ENCODE measurements at regions not wholly inside any gene's neighbourhood (a gene's known extent, or its start where the extent isn't known, plus 50 kb on each side); places are given as distances from the start of the nearest gene placed in this dataset.

DNA sequence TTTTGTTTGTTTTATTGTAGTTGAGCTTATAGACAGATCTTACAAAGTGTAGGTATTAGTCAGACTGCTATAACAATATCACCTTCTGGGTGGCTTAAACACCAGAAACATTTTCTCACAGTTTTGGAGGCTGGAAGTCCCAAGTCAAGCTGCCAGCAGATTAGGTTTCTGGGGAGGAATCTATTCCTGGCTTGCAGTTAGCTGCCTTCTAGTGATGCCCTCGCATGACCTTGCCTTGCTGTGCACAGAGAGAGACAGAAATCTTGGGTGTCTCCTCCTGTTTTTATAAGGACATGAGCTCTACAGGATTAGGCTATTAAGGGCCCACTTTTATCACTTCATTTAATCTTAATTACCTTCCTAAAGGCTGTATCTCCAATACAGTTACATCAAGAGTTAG lies 1635.2 kb downstream of the FAM181B start:
- DNase-seq: no peak

DNA sequence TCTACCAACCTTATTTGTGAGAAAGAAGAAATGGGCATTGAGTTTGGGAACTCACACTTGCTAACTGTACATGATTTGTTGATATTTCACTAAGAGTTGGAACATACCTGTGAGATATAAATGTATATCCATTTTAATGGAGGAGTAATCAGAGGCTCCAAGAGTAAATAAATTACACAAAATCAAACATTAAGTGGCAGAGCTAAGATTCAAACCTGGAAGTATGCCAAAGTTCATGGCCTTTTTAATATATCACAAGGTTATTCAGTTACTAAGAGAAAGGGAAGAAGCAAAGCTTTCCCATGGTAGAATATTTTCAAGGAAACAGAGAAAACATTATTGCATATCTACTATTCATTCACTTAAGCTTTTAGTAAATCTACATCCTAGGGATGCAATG lies 1641.1 kb downstream of the FAM181B start:
- no peak for DNase-seq

DNA sequence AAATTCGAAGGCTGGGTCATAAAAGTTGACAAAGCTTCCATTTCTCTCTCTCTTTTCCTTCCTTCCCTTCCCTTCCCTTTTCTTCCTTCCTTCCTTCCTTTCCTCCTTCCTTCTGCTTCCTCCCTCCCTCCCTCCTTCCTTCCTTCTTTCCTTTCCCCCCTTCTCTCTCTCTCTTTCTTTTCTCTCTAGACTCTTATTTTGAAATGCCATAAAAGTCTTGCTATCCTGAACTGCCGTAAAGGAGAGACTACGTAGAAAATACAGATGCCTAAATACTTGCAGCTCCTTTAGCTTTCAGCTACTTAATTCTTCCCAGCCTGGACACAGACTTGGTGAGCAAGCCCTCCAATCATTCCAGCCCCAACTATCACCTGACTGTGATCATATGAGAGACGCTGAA lies 1644.4 kb downstream of the FAM181B start:
- no peak for DNase-seq

DNA sequence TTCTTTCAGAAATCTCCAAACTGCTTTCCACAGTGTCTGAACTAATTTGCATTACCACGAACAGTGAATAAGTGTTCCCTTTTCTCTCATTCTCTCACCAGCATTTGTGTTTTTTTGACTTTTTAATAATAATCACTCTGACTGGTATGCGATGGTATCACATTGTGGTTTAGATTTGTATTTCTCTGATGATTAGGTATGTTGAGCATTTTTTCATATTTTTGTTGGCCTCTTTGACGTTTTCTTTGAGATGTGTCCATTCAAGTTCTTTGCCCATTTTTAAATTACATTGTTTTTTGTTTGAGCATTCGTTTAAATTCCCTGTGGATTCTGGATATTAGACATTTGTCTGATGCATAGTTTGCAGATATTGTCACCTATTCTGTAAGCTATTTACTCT lies 1639.6 kb upstream of the TENM4 start:
- DNase-seq: no peak

DNA sequence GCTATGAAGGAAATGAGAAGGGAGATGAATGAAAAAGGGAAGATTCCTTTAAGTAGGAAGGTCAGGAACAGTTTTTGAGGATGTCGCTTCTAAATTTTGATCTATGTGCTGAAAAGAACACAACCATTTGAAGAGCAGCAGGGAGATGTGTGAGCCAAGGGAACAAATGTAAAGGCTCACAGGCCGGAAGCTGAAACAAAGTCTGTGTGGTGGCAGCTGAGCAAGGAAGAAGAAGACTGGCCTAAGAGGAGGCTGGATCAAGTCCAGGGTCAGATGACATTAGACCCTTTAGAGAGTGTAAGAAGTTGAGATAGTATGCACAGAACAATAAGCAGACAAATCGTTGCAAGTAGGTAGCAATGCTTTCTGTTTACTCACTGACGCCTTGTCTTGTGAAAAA lies 1631.4 kb upstream of the TENM4 start:
- no peak for DNase-seq

DNA sequence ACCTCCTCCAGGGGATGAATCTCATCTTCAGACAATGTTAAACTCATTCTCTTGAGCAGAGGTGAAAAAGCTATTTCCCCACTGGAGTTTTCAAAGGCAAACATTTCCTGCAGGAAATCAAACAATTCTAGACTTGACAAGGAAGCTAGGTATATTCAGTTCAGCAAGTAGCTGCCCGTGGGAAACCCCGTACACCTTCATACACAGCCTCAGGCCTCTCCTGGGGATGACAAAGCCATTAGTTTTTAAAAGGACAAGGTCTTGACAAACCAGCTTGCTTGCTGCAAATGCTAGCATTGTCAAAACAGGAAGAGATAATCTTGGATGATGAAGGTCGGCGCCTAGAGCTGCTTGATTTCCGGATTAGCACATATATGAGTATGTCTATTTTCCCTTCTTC lies 1630.8 kb upstream of the TENM4 start:
- DNase-seq: no peak

DNA sequence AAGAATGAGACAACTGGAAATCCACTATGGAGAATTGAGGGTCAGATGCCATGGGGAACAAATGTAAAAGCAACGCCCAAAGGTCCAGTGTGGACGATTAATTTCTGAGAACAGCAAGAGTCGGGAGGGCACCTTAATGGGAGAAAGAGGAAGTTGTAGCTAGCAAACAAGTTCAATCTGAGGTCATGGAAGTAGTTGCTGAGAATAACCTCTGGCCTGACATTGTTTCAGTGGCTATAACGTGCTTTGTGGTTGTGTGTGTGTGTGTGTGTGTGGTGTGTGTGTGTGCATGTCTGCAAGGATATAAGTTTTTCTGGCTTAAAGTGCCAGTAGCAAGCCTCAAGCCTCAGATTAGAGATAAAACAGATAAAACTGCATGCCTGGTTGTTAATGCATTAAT lies 1630.1 kb upstream of the TENM4 start:
- no peak for DNase-seq

DNA sequence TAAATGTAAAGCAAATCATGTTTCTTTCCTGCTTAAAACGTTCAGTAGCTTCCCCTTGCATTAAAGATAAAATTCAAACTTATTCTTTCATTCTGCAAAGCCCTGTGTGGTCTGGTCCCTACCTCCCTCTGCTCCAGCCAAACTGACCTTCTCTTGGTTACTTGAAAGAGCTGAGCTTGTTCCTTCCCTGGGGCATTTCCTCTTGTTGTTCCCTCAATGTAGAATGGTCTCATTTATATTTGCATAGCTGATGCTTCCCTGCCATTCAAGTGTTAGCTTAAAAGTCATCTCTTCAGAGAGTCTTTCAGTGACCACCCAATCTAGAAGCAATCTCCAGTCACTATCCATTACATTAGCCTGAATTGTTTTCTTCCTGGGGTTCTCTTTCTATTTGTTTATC lies 1618.5 kb upstream of the TENM4 start:
- no peak for DNase-seq

DNA sequence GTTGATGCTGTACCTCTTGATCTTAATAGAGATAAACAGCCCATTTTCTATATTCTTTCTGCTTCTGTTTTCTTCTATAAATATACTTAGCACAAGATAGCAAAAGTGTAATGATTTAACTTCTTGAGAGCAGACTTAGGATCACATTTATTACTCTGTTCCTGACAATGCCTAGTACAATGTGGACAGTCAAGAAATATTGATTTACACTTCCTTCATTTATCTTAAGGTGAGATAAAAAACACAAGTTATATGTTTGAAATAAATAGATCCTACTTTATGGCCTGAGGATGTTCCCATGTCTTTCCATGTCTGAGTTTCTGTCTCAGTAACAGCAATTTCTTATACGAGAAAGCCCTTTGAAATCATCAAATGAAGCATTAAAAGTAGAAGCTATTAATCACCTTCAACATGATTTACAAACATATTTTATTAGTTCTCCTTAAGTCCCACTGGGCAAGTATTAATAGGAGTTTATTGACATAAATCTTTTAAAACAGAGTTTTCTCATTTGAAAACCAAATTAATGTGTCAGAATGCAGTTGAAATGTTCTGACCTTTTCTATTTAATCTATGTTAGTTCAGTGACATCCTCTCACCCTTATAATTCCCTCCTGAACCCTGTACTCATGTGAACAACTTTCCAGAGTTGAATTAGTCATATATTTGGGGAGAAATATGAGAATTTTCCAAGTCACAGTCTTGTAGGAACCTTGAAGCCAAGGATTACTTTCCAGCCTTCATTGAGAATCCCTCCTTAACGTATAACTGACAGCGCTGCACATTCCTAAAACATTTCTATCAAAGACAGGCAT lies 1611.7 kb upstream of the TENM4 start:
- DNase-seq: no peak

DNA sequence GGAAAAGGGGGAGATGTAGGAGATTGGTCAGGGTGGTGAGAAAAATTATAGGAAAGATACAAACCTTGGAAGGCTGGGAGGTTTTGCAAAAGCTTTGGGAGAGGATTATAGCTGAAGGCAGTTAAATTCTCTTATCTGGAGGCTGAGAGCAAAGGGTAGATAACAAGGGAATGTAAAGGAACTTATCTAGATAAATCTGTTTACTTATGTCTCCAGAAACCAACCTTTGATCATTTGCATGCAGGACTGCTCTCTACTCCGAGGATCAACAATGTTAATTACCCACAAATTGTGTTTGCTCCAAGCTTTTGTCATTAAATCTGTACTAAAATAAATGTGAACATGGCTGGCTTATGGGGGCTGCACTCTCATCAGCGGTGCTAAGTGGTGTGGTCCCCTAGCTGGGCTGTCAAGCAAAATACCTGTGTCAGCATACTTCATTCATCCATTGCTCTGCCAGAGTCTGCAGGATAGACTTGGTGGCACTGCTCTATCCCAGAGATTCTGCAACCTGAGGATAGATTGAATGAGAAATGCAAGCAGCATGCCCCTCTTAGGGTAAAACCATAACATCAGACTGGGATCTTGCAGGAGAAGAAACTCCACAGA lies 1599.2 kb upstream of the TENM4 start:
- DNase-seq: no peak

DNA sequence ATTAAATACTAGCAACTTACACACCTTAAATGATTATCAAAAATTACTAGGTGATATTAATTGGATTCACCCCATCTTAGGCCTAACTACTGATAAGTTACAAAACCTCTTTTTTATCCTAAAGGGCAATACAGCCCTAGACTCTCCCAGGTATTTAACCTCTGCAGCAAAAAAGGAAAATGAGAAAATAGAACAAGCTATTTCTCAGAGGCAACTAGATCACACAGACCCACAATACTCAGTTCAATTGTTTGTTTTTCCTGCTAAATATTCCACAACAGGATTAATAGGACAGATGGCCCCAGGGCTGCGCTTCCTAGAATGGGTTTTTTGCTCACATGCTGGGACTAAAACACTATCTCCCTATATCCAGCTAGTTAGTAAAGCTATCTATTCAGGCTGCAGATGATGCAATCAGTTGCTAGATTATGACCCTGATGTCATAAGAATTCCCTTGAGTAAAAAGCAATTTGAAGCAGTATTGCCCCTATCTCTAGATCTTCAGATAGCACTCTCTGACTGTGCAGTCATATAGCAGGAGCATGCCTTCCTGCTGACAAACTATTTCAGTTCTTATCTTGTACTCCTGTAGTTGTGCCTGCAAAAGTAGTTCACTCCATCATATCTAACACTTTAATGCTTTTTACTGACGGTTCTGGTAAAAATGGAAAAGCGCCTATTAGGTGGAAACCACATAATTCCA lies 1595.5 kb upstream of the TENM4 start:
- no peak for DNase-seq

DNA sequence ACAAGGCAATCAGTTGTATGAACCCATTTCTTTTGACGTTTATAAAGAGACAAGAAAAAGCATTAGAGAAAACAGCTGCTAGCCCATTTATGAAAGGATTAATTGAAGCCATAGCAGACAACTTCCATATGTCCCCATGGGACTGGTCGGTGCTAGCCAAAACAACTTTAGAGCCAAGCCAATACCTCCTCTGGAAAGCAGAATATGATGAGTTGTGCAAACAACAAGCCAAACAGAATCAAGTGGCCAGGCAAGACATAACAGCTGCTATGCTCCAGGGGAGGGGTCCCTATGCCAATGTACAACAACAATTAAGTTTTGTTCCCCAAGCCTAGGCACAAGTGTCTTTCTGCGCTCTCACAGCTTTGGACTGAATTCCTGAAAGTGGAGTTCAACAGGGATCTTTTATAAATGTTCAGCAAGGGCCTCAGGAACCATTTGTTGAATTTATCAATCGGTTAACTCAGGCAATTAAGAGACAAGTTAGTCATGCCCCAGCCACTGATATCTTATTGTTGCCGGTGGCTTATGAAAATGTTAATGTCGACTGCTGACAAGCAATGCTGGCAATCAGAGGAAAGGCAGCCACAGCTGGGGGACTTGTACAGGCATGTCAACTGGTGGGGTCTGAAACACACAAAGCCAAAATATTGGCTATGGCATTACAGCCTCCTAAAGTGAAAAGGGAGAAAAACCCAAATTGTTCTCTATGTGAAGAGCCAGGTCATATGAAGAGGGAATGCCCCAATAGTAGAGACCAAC lies 1593.1 kb upstream of the TENM4 start:
- no peak for DNase-seq

DNA sequence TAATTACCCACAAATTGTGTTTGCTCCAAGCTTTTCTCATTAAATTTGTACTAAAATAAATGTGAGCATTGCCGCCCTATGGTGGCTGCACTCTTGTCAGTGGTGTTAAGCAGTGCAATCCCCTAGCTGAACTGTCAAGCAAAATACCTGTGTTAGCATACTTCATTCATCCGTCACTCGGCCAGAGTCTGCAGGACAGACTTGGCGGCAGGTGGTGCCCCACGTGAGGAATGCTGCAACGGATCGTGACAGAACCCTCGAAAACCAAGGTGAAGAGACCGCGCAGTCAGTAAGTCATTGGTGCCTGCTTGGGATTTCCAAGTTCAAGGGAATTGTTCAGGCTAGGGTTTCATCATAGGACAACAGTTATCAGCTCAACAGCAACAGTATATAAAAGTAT lies 1592.1 kb upstream of the TENM4 start:
- DNase-seq: no peak

DNA sequence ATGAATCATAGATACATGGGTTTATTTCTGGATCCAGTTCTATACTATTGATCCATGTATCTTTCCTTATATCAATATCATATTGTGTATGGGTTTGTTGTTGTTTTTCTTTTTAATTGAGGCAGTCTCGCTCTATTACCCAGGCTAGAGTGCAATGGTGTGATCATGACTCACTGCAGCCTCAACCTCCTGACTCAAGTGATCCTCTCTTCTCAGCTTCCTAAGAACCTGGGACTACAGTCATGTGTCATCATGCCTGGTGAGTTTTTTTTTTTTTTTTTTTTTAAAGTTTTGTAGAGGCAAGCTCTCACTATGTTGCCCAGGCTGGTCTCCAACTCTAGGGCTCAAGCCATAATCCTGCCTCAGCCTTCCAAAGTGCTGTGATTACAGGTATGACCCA lies 1589.4 kb upstream of the TENM4 start:
- DNase-seq: no peak

DNA sequence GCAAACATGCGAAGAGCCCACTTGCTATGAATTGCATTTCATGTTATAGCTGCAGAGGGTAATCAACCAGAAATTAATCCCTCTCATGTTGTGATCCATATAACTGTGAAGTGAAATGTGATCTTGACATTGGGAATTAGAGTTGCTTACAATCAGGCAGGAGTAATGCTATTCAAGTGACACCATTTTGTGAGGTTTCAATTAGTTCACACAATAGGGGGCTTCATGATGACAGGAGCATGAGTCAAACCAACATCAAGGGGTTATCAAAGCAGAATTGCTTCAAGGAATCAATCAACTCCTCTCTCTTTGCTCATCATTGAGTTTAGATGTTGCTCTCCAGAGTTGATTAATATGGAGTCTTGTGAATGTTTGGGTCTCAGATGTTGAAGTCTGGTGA lies 1585.2 kb upstream of the TENM4 start:
- no peak for DNase-seq

DNA sequence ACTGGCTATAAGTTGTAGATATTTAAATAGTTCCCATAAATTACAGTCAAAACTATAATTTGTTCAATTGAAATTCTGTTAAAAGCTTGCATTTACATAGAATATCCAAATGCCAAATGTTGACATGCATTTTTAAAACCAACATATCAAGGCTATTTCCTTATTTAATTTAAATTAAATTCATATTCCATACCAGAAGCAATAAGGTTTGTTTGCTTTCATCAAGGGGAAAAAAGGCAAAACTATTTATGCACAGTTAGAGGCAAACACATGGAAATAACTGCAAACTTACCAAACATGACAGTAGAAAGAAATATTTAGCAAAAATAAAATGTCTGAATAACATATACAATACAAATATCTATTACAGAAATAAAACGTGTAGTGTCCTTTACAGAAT lies 1581.2 kb upstream of the TENM4 start:
- no peak for DNase-seq

DNA sequence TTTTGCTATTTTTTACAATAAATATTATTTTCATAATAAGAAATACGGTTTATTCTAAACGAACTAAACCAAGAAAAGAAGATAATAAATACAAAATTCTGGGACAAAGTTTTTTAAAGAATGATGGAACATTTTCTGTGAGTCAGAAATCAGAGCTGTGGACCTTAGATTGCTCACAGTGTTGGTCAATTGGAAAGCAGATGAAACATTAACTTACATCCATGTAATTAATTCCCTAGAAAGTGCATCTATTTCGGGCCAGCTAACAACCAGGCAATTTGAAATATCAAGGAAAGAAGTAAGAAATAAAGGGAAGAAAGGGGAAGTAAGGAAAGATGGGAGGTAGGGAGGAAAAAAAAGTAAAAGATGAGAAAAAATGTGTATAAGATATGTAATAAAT lies 1569.8 kb upstream of the TENM4 start:
- DNase-seq: no peak

DNA sequence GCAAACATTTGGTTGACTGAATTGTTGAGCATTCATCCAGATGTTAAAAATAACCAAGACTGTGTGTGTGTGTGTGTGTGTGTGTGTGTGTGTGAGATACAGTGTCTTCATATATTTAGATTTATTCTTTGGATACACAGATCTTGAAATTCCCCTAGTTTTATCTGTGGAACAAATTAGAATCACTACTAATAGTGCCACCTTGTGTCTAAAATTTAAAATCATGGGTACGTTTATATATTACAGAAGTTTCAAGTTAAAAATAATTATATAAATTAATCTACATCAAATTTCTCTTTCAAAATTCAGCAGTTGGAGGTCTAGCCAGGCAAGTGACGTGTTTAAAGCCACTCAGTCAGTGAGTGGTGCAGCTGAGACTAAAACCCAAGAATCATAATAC lies 1566.2 kb upstream of the TENM4 start:
- no peak for DNase-seq

DNA sequence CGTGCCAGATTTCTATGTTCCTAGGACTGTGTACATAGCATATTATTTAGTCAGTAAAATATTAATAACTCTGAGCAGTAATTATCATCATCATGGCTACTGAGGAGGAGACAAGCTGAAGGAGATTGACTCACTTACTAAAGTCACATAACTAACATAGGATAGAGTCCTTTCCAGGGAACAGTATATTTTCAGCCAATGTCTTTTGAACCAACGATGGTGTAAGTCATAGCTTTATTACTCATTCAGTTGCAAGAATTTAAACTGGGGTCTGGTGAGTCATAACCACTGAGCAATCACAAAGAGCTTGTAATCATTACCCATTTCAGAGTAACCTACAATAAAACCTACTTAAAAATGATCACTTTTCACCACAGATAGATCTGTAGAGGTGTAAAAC lies 1564.8 kb upstream of the TENM4 start:
- DNase-seq: no peak

DNA sequence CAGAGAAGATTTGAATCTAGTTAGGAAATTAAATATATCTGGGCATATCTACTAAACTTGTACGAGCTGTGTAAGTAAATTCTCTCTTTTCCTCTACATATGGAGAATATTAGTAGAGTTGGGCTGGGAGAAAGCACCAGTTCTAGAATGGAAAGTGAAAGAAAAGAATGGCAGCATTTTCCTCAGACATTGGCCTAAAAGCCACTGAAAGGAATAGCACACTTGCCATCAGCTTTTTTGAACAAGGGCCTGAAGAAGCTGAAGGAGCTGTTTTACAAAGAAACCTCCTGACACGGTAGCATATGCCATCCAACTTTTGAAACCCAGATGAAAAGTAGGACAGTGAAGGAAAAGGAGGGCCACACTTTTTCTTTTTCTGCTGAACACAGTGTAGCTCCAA lies 1563.7 kb upstream of the TENM4 start:
- DNase-seq: no peak

DNA sequence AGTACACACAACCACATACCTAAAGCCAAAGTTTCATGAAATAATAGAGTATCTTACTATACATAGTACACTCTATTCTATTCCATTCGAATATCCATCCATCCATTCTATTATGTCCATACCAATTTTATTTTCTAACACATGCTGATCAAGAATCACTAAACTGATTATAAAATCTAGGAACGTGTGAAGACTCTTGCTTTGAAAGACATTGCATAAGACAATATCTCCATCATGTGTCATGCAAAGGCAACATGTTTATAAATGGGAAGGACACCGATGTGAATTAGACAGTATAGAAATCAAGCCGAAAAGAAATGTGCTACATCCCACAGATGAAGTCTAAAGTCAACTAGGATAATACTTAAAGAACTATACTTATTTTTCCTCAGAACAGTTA lies 1561.5 kb upstream of the TENM4 start:
- DNase-seq: no peak

DNA sequence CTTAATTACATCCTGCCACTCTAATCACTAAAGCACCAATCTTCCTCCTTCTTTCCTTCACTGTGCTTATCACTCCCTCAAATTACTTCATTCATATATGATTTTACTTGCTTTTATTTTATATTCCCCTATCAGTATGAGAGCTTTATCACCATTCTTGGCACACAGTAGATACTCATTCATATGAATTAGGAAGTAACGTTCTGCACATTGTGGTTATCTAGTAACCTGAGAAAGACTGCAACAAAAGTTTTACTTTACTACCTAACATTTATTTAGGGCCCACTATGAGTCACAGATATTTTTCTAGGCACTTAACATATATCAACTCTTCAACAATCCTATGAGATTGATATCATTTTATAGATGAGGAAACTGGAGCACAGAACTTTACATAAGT lies 1559.9 kb upstream of the TENM4 start:
- DNase-seq: no peak

DNA sequence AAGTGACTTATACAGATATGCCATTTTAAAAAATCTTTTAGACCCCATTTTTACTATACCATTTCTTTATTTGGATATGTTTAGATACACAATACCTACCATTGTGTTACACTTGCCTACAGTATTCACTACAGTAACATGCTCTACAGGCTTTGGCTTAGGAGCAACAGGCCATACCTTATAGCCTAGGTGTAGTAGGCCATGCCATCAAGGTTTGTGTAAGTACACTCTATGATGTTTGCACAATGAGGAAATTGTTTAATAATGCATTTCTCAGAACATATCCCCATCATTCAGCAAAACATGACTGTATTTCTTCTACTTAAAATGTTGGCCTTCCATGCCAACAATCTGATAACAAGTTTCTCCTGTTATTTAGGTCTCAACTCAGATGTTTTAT lies 1559.5 kb upstream of the TENM4 start:
- no peak for DNase-seq

DNA sequence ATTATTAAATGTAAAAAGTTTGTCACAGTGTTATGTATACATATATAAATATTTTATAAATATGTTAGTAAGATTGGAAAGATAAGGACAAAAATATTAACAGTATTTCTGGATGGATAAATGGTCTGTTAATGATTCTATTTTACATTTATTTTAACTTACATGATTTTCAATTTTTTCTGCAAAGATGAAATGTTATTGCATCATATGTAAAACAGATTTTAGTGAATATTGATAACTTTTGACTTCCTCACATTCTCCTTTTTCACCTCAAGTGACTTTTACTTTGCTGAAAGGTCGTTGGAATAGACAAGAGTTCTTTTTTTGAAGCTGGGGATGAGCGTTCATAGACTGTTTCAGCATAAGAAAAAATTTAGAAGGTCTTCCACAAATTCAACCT lies 1554.7 kb upstream of the TENM4 start:
- DNase-seq: no peak

Measured in effector CD8-positive, alpha-beta T cell (primary cell).